Esophagus muscularis mucosa (tissue), 4 donors: ENCODE measurements at regions not wholly inside any gene's neighbourhood (a gene's known extent, or its start where the extent isn't known, plus 50 kb on each side); places are given as distances from the start of the nearest gene placed in this dataset.
"Not testable (repeated sequence)": the region's sequence is repeated elsewhere in the genome, so short reads cannot be mapped to it uniquely, and the experiment has no call there.

Experiments
- DNase-seq: peaks from one replicate; pipeline ENCODE4 v3.0.0-alpha.2; 2017; ENCODE audit errors: extremely low spot score
- H3K27ac ChIP-seq, 4 donors: fragments of 200-600 bp; sonication (generic); replicated peaks in 1 of 4; 1 replicate in 3 of 4; 2 replicates in 1 of 4; pipeline ENCODE4 v1.5.1; 2016 to 2019; ENCODE audit warnings: mild to moderate bottlenecking in 1 of 4
- H3K27me3 ChIP-seq, 4 donors: fragments of 200-600 bp; sonication (generic); one replicate each; pipeline versions ENCODE4 v1.5.1 to v1.6.0; 2016 to 2019
- H3K36me3 ChIP-seq, 4 donors: fragments of 200-600 bp; sonication (generic); one replicate each; pipeline ENCODE4 v1.5.1; 2016 to 2019
- H3K4me1 ChIP-seq, 4 donors: fragments of 200-600 bp; sonication (generic); one replicate each; pipeline ENCODE4 v1.5.1; 2016 to 2019
- H3K4me3 ChIP-seq, 4 donors: fragments of 200-600 bp; sonication (generic); 1 replicate in 2 of 4; 2 replicates in 2 of 4; pipeline ENCODE4 v1.5.1; 2016 to 2019; ENCODE audit warnings: mild to moderate bottlenecking in 4 of 4, moderate library complexity in 1 of 4
- H3K9me3 ChIP-seq, 4 donors: fragments of 200-600 bp; sonication (generic); 1 replicate in 3 of 4; 2 replicates in 1 of 4; pipeline ENCODE4 v1.5.1; 2016 to 2019
- CTCF ChIP-seq, 3 experiments: fragments of 200-600 bp in 2 of 3; fragments of 450-650 bp in 1 of 3; sonication (generic) in 2 of 3; IDR thresholded peaks; one replicate each; pipeline ENCODE4 v1.5.1; 2017 to 2019; ENCODE audit warnings: antibody characterized with exemption in 3 of 3, mild to moderate bottlenecking in 2 of 3, moderate library complexity in 1 of 3
- EP300 ChIP-seq: sonication (generic); formaldehyde crosslinking; IDR thresholded peaks from one replicate; pipeline ENCODE4 v1.6.1; 2017; ENCODE audit warnings: antibody characterized with exemption
- POLR2A ChIP-seq: fragments of 450-650 bp; IDR thresholded peaks from one replicate; pipeline ENCODE4 v1.6.1; 2017; ENCODE audit warnings: antibody characterized with exemption, moderate library complexity, mild to moderate bottlenecking, low read depth
- POLR2AphosphoS5 ChIP-seq, 2 donors: sonication (generic); formaldehyde crosslinking; IDR thresholded peaks; one replicate each; pipeline ENCODE4 v1.6.1; 2017; ENCODE audit warnings: antibody characterized with exemption in 2 of 2
- WGBS: methylation state at CpG from one replicate; pipeline ENCODE4 v1.1.5; 2018; 5-methylcytosine and 5-hydroxymethylcytosine counted together
- intact Hi-C: fragments of 100-400 bp; cut with DNase I; formaldehyde crosslinking; loops from one replicate; pipeline ENCODE4 v1.15.1; 2023

GRCh38 chr3:18211116-18211515 lies 214.0 kb downstream of the SATB1 start:
- intact Hi-C loops: no loop called here
- Histone ChIP-seq H3K27ac (no peak overlapping the region), H3K36me3 (no peaks in the 10 kb centered on the region), H3K4me1 (no peaks in the 10 kb centered on the region), H3K27me3 (no peaks in the 10 kb centered on the region), H3K4me3 (no peak overlapping the region), H3K9me3 (no peaks in the 10 kb centered on the region)
- WGBS: 69% methylated on average over 1 of the region's 1 CpG
- TF ChIP-seq POLR2AphosphoS5 (IDR thresholded peaks at IDR 0.05): no peak
- no peak for TF ChIP-seq POLR2A
- no peak for TF ChIP-seq CTCF (IDR thresholded peaks at IDR 0.05)
- TF ChIP-seq EP300: no peak
- DNase-seq: no peak

GRCh38 chr3:18208856-18209255 lies 216.3 kb downstream of the SATB1 start:
- Histone ChIP-seq H3K36me3 (no peaks in the 10 kb centered on the region), H3K4me3 (no peak overlapping the region), H3K4me1 (no peaks in the 10 kb centered on the region), H3K27ac (no peak overlapping the region), H3K9me3 (no peaks in the 10 kb centered on the region), H3K27me3 (no peaks in the 10 kb centered on the region)
- DNase-seq: no peak
- TF ChIP-seq POLR2AphosphoS5 (IDR thresholded peaks at IDR 0.05) (no peak), EP300 (no peak), POLR2A (no peak), CTCF (IDR thresholded peaks at IDR 0.05) (no peak)
- WGBS: 81% methylated on average over 3 of the region's 3 CpGs
- intact Hi-C loops: no loop called here

GRCh38 chr3:18208091-18208490 lies 217.0 kb downstream of the SATB1 start:
- Histone ChIP-seq H3K36me3 (no peaks in the 10 kb centered on the region), H3K4me1 (no peaks in the 10 kb centered on the region), H3K9me3 (no peaks in the 10 kb centered on the region), H3K4me3 (no peak overlapping the region), H3K27me3 (no peaks in the 10 kb centered on the region), H3K27ac (no peak overlapping the region)
- DNase-seq: no peak
- WGBS: 87% methylated on average over 2 of the region's 2 CpGs
- intact Hi-C loops: no loop called here
- TF ChIP-seq POLR2A: no peak
- TF ChIP-seq CTCF (IDR thresholded peaks at IDR 0.05): no peak
- TF ChIP-seq EP300: no peak

GRCh38 chr3:18207226-18207625 lies 217.9 kb downstream of the SATB1 start:
- TF ChIP-seq POLR2AphosphoS5 (IDR thresholded peaks at IDR 0.05): no peak
- no peak for TF ChIP-seq POLR2A
- no peak for TF ChIP-seq EP300
- TF ChIP-seq CTCF (IDR thresholded peaks at IDR 0.05): no peak
- H3K4me1 ChIP-seq: no peaks in the 10 kb centered on the region
- H3K4me3 ChIP-seq: no peak overlapping the region
- intact Hi-C loops: no loop called here
- DNase-seq: no peak
- WGBS: 95% methylated on average over 3 of the region's 3 CpGs
- no peaks in the 10 kb centered on the region for H3K36me3 ChIP-seq
- H3K27me3 ChIP-seq: no peaks in the 10 kb centered on the region
- H3K27ac ChIP-seq: no peak overlapping the region
- no peaks in the 10 kb centered on the region for H3K9me3 ChIP-seq

- H3K9me3 ChIP-seq, H3K36me3 ChIP-seq, H3K27ac ChIP-seq, H3K4me3 ChIP-seq, H3K27me3 ChIP-seq, H3K4me1 ChIP-seq, intact Hi-C loops, DNase-seq: not testable (repeated sequence)
- WGBS: 97% methylated on average over 9 of the region's 9 CpGs
These were observed 219.4 kb downstream of the SATB1 start for GRCh38 chr3:18205701-18206100.
